Upper lobe of left lung (tissue), 4 donors: ENCODE measurements at regions not wholly inside any gene's neighbourhood (a gene's known extent, or its start where the extent isn't known, plus 50 kb on each side); places are given as distances from the start of the nearest gene placed in this dataset.

ENCODE experiments used
- EP300 ChIP-seq, 4 donors: sonication (generic); formaldehyde crosslinking; IDR thresholded peaks; one replicate each; pipeline ENCODE4 v1.5.1; 2017; ENCODE audit warnings: antibody characterized with exemption in 4 of 4, control low read depth in 2 of 4
- POLR2A ChIP-seq, 4 donors: fragments of 450-650 bp; IDR thresholded peaks; one replicate each; pipeline ENCODE4 v1.5.1; 2016 to 2017; ENCODE audit warnings: antibody characterized with exemption in 4 of 4, mild to moderate bottlenecking in 2 of 4
- POLR2AphosphoS5 ChIP-seq, 2 donors: sonication (generic); formaldehyde crosslinking; IDR thresholded peaks; one replicate each; pipeline ENCODE4 v1.5.1; 2017; ENCODE audit warnings: antibody characterized with exemption in 2 of 2
- TF ChIP-seq, protein P1 (sequence below), 6 experiments: fragments of 450-650 bp in 4 of 6; fragments of 200-600 bp in 2 of 6; sonication (generic) in 2 of 6; IDR thresholded peaks; one replicate each; pipeline ENCODE4 v1.5.1; 2016 to 2019; ENCODE audit warnings: antibody characterized with exemption in 6 of 6

DNA sequence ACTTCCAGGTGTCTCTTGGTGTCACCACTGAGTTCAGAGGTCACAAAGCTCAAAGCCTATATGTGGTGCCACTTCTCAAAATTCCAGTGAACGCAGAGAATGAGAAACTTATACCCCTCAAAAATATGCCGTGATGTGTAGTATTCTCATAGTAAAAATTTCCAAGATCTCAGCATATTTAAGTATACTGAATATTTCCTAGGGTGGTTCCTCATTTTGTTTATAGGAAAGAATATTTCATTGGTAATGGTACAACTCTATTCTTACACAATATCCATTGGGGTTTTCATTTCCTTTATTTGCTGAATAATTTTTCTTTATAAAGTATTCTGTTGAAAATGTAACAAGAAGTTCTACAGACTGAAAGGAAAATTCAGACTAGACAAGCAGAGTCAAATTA is 58.9 kb upstream of the ADO start:
- TF ChIP-seq, protein P1, sequence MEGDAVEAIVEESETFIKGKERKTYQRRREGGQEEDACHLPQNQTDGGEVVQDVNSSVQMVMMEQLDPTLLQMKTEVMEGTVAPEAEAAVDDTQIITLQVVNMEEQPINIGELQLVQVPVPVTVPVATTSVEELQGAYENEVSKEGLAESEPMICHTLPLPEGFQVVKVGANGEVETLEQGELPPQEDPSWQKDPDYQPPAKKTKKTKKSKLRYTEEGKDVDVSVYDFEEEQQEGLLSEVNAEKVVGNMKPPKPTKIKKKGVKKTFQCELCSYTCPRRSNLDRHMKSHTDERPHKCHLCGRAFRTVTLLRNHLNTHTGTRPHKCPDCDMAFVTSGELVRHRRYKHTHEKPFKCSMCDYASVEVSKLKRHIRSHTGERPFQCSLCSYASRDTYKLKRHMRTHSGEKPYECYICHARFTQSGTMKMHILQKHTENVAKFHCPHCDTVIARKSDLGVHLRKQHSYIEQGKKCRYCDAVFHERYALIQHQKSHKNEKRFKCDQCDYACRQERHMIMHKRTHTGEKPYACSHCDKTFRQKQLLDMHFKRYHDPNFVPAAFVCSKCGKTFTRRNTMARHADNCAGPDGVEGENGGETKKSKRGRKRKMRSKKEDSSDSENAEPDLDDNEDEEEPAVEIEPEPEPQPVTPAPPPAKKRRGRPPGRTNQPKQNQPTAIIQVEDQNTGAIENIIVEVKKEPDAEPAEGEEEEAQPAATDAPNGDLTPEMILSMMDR (IDR thresholded peaks at IDR 0.05) = no peak
- TF ChIP-seq POLR2A (IDR thresholded peaks at IDR 0.05) = no peak
- TF ChIP-seq POLR2AphosphoS5 (IDR thresholded peaks at IDR 0.05) = no peak
- no peak for TF ChIP-seq EP300 (IDR thresholded peaks at IDR 0.05)
